MV-4-11 (cell line): ENCODE measurements at regions not wholly inside any gene's neighbourhood (a gene's known extent, or its start where the extent isn't known, plus 50 kb on each side); places are given as distances from the start of the nearest gene placed in this dataset.

Experiments
- DNase-seq: peaks from one replicate; lab custom pipeline; 2025; lab: John Stamatoyannopoulos, UW

- no peak for DNase-seq
Measured at GRCh38 chr5:154107010-154107409, 68.2 kb downstream of the MFAP3 start.

GRCh38 chr5:154107756-154108155 is 69.0 kb downstream of the MFAP3 start:
- DNase-seq, result no peak

DNA sequence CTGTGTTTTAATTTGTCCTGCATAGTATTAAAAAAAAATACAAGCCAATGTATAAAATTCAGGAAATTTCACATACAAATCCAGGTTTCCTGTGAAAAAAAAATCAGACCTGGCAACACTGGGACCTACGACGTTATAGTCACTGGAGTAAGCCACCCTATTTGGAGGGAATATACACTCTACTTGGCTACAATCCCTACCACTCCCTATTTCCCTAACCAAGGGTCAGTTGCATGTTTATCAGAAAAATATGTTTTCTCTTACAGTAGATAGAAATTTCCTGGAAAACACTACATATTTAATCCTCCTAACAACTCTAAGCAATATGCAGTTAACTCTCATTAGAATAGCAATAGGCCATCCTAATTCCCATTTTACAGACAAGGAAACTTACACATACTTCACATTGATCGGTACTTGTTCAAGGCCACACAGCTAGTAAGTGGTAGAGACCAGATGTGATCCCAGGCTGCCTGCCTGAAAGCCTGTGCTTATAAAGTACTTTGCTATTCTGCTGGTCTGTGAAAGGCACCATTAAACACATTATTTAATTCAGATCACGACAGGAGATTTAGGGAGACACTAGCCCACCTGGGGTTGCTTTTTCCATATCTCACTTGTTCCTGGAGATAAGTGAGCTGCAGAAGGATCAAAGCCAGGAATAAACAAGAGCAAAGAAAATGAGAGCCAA is 70.8 kb downstream of the MFAP3 start:
- no peak for DNase-seq

DNA sequence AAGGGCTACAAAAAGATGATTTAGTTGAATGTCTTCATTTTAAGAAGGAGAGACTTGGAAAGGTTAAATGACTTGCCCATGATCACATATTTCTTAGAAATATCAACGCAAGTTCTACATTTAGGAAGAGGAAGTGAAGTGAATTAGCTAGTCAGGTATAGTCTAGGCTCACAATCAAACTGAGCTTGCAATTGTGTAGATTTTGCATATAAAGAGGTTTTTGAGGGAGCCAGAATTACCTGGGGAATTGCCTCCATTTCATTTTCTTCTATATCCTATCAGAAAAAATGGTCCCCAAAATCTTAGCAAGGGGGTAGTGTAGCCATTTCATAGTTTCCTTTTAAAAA is 71.3 kb downstream of the MFAP3 start:
- DNase-seq, result no peak

DNA sequence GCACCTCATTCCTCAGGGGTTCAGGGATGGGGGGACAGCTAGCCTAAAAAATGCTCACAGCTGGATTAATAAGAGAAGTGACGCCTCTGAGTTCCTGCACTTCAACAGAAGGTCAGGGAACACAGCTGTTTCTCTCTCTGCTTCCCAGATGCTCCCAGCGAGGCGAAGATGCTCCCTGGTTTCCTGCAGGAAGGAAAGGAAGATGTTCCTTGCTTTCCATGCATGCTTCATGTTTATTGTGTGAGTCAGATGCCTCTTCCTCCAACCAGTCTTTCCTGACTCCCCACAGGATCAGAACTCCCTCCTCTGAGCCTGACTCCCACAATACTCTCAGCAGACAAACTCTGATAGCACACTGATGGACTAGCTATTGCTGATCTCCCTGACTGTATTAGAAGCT is 71.9 kb downstream of the MFAP3 start:
- no peak for DNase-seq

GRCh38 chr5:154111214-154111613 is 72.4 kb downstream of the MFAP3 start:
- DNase-seq, result no peak

DNA sequence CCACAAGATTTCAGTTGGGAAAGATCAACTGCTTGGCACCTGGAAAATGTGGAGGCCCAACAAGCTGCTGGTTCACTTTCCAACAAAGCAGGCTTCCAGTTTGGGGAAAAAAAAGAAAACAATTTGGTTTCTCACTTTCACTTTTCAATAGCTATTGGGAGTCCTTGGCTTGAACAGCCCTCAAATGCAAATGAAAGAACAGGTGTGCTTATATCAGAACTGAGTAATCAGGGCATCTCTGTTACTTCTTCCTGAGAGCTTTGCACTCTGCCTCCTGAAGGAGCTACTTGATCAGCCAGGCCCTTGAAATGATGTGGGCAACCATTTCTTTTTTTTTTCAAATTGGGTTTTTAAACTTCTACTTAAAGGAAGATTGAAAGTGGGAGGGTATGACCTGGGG is 73.5 kb downstream of the MFAP3 start:
- no peak for DNase-seq

GRCh38 chr5:154115291-154115690 is 75.2 kb upstream of the GALNT10 start:
- DNase-seq, result no peak

DNA sequence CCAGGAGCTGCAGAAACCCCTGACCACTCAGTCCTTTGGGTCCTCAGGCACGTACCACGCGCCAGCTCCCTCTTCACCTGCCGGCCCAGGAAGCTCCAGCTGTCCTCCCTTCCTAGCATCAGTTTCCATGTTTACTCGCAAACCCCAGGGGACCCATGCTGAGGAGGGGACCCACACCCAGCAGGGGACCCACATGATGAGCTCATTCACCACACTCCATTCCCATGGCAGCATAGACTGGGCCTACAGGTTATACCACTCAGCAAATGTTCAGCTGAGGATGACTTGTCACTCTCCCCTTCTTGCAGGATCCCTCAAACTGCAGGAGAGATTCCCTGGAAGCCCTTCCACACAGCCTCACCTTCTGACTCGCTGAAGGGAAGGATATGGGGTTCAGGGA is 73.5 kb upstream of the GALNT10 start:
- DNase-seq, result no peak

DNA sequence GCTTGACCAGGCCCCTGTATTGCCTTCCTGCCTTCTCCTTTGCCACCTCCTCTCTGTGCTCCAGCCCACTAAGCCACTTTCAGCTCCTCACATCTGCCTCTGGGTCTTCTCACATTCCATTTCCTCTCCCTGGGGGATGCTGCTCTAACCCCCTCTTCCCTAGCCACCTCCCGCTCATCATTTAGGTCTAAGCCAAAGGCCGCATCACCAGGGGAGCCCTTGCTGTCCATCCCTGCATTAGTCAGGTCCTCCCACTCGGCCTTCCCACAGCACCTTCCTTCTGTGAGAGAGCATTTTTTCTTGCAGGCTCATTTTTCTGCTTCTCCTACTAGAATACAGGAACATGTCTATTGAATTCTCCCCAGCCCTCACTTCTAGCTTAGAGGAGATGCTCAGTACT is 72.6 kb upstream of the GALNT10 start:
- no peak for DNase-seq

DNA sequence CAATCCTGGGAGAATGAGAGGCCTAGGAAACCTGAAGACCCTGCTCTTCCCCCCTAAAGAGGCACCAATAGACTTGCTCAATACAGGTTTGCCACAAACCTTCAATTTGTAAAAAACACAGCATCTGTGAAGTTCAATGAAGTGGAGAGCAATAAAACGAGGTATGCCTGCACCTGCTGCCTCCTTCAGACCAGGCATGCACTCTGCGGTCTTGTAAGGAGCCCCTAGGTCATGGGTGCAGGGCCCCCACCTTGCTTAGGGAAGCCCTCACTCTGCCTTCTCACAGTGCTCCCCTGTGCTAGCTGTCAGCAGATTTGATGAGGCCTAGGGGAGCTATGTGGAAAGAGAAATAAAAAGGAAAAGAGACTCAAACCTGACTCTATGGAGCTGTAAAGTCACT is 72.1 kb upstream of the GALNT10 start:
- DNase-seq, result no peak

- no peak for DNase-seq
Measured at GRCh38 chr5:154118893-154119336, 71.6 kb upstream of the GALNT10 start.

DNA sequence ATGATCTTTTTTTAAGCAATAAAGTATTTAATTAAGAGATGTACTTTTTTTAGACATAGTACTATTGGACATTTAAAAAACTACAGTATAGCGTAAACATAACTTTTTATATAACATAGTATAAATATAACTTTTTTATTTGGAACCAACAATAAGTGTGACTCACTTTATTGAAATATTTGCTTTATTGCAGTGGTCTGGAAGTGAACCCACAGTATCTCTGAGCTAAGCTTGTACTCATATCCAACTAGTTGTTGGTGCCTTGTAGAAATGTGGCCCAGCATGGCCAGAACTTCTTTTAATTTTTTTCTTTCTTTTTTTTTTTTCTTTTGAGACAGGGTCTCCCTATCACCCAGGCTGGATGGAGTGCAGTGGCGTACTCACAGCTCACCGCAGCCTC is 61.5 kb upstream of the GALNT10 start:
- no peak for DNase-seq

DNA sequence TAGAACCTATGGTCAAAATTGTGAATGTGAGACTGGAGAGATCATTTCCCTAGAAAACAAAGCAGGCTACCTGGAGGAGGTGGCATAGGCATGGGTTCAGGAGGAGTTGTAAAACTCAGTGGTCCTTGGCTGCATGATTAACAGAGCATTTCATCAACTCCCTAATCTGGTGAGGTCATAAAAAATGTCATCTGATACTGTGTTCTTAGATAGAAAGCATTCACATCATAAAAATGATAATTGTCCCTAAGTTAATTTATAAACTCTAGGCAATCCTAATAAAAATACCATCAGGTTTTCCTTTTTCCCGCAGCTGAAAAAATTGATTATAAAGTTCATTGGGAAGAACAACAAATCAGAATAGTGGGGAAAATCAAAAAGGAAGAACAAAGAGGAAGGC is 60.6 kb upstream of the GALNT10 start:
- DNase-seq, result no peak

DNA sequence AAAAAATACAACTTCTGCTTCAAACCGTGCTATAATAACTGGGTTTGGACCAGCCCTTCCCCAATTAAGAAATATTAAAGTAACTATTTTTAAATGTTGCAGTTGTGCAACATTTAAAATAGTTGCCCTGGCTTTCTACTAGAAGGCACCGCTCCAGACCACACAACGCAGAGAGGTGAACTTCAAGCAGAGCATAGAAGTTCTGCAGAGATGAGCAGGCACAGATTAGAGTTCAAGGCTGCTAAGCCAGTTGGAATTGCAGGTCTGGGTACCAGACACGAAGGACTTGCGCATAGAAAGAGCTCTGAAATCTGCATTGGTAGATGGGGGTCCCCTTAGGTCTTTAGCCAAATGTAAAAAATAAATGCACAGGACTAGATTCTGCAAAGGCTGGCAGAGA is 58.7 kb upstream of the GALNT10 start:
- DNase-seq, result no peak

GRCh38 chr5:154132718-154133307 is 57.7 kb upstream of the GALNT10 start:
- DNase-seq, result no peak

DNA sequence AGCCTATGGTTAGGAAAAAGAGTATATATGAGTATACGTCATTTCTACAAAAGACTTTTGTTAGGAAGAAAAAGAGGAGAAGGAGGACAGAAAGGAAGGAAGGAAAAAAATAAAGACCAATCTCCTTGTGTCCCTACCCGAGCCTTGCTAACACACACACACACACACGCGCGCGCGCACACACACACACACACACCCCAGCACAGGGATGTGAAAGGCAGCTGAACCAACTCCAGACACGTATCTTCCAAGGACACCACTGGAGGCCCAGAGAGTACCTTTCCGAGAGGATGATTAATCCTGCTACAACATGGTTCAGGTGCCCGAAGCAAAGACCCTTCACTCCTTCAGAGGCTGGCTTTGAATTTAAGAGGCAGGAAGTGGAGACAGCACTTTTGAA is 56.9 kb upstream of the GALNT10 start:
- DNase-seq, result peak; percentile 0

- no peak for DNase-seq
Measured at GRCh38 chr5:154134499-154134898, 56.0 kb upstream of the GALNT10 start.

GRCh38 chr5:154135125-154135817 is 55.3 kb upstream of the GALNT10 start:
- no peak for DNase-seq

- no peak for DNase-seq
Measured at GRCh38 chr5:154136141-154136540, 54.4 kb upstream of the GALNT10 start.

- no peak for DNase-seq
Measured at GRCh38 chr5:154138701-154139100, 51.8 kb upstream of the GALNT10 start.

DNA sequence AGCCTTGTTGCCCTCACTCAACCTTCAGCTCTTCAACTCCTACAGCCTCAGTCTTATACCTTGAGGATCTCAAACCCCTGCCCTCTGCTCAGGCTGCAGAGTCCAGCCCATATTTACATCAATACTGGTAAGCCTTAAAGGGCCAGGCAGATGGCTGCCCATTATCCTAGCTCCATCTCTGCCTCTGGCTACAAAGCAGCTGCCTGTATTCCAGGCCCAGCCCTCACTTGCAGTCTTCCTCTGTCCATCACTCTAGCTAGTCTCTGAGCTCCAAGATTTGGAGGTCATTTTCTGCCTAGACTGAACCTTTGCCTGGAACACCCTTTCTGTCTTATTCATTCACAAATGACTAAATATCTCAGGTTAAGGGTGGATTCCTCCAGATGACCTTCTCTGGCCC is 50.2 kb upstream of the GALNT10 start:
- DNase-seq, result no peak
